Neural cell (in vitro differentiated cells): ENCODE measurements at regions not wholly inside any gene's neighbourhood (a gene's known extent, or its start where the extent isn't known, plus 50 kb on each side); places are given as distances from the start of the nearest gene placed in this dataset.

ENCODE experiments used
- H2AFZ ChIP-seq: fragments of 200-600, 300-800 bp; sonication (generic), shearing (Covaris generic); 2 replicates; pipeline ENCODE4 v1.6.0; 2014; ENCODE audit warnings: low read depth, mild to moderate bottlenecking, antibody characterized with exemption, low read length, moderate library complexity
- H3F3A ChIP-seq: fragments of 200-600 bp; shearing (Covaris generic); 2 replicates; pipeline ENCODE4 v1.6.1; 2016; ENCODE audit warnings: mild to moderate bottlenecking, moderate library complexity, mixed read lengths, antibody characterized with exemption, low read length; ENCODE audit not compliant: insufficient read depth, poor library complexity, severe bottlenecking
- H3K27ac ChIP-seq: fragments of 200-600, 300-800 bp; sonication (generic), shearing (Covaris generic); 2 replicates; pipeline ENCODE4 v1.5.1; 2014; ENCODE audit warnings: mild to moderate bottlenecking, low read length, moderate library complexity
- H3K27me3 ChIP-seq: fragments of 300-800, 200-600 bp; sonication (generic), shearing (Covaris generic); 2 replicates; pipeline ENCODE4 v1.6.0; 2014; ENCODE audit warnings: mild to moderate bottlenecking, low read depth, low read length, moderate library complexity; ENCODE audit not compliant: insufficient read depth
- H3K36me3 ChIP-seq: fragments of 300-800, 200-600 bp; sonication (generic), shearing (Covaris generic); 2 replicates; pipeline ENCODE4 v1.5.1; 2014; ENCODE audit warnings: mild to moderate bottlenecking, antibody characterized with exemption, low read length, moderate library complexity; ENCODE audit not compliant: insufficient read depth
- H3K4me2 ChIP-seq: fragments of 300-800, 200-600 bp; sonication (generic), shearing (Covaris generic); 2 replicates; pipeline ENCODE4 v1.6.0; 2014; ENCODE audit warnings: mild to moderate bottlenecking, low read length
- H3K4me3 ChIP-seq: fragments of 300-800, 200-600 bp; sonication (generic), shearing (Covaris generic); 2 replicates; pipeline ENCODE4 v1.5.1; 2014; ENCODE audit warnings: mild to moderate bottlenecking, low read length, moderate library complexity
- H3K79me2 ChIP-seq: fragments of 200-600 bp; shearing (Covaris generic); replicated peaks from 2 replicates; pipeline ENCODE4 v1.6.0; 2014; ENCODE audit warnings: mild to moderate bottlenecking, low read length, moderate library complexity; ENCODE audit not compliant: insufficient read depth
- H3K9ac ChIP-seq: fragments of 300-800, 200-600 bp; sonication (generic), shearing (Covaris generic); 2 replicates; pipeline ENCODE4 v1.6.1; 2016; ENCODE audit warnings: mild to moderate bottlenecking, low read length, mixed read lengths
- H3K9me2 ChIP-seq: fragments of 200-600 bp; shearing (Covaris generic); 2 replicates; pipeline ENCODE4 v1.6.1; 2016; ENCODE audit warnings: mild to moderate bottlenecking, low read length, mixed read lengths; ENCODE audit not compliant: insufficient read depth
- H3K9me3 ChIP-seq: fragments of 200-600, 300-800 bp; sonication (generic), shearing (Covaris generic); 2 replicates; pipeline ENCODE4 v1.6.1; 2016; ENCODE audit warnings: mild to moderate bottlenecking, mixed run types, low read length, moderate library complexity, mixed read lengths
- H4K20me1 ChIP-seq: fragments of 200-600 bp; shearing (Covaris generic); 2 replicates; pipeline ENCODE4 v1.6.1; 2016; ENCODE audit warnings: mild to moderate bottlenecking, mixed run types; ENCODE audit not compliant: insufficient read depth
- EP300 ChIP-seq: fragments of 450-650 bp; conservative IDR thresholded peaks from 2 replicates; pipeline ENCODE4 v1.6.1; 2014; ENCODE audit warnings: antibody characterized with exemption, mild to moderate bottlenecking, moderate library complexity; ENCODE audit not compliant: poor library complexity, severe bottlenecking
- EZH2 ChIP-seq: fragments of 200-600, 300-800 bp; shearing (Covaris generic), sonication (generic); IDR thresholded peaks from 2 replicates; pipeline ENCODE4 v1.6.1; 2014; ENCODE audit warnings: antibody characterized with exemption, low read length, borderline replicate concordance, mild to moderate bottlenecking; ENCODE audit not compliant: insufficient read depth, poor library complexity, severe bottlenecking
- MXI1 ChIP-seq: fragments of 450-650 bp; conservative IDR thresholded peaks from 2 replicates; pipeline ENCODE4 v1.6.1; 2014; ENCODE audit warnings: antibody characterized with exemption, mild to moderate bottlenecking; ENCODE audit not compliant: poor library complexity, severe bottlenecking
- POLR2AphosphoS5 ChIP-seq: IDR thresholded peaks from 2 replicates; pipeline ENCODE4 v1.6.1; 2012
- RAD21 ChIP-seq: fragments of 450-650 bp; conservative IDR thresholded peaks from 2 replicates; pipeline ENCODE4 v1.6.1; 2014; ENCODE audit warnings: antibody characterized with exemption, mild to moderate bottlenecking, moderate library complexity
- SMC3 ChIP-seq: fragments of 450-650 bp; conservative IDR thresholded peaks from 2 replicates; pipeline ENCODE4 v1.6.1; 2014; ENCODE audit warnings: antibody characterized with exemption, mild to moderate bottlenecking, moderate library complexity; ENCODE audit not compliant: poor library complexity
- TAF1 ChIP-seq: IDR thresholded peaks from 2 replicates; pipeline ENCODE4 v1.6.1; 2012; ENCODE audit warnings: low read depth
- TF ChIP-seq, protein P1 (sequence below): IDR thresholded peaks from 2 replicates; pipeline ENCODE4 v1.6.1; 2012; ENCODE audit warnings: borderline replicate concordance
- TF ChIP-seq, protein P2 (sequence below): fragments of 450-650 bp; IDR thresholded peaks from 2 replicates; pipeline ENCODE4 v1.5.1; 2014; ENCODE audit warnings: antibody characterized with exemption, mild to moderate bottlenecking, moderate library complexity; ENCODE audit not compliant: poor library complexity, severe bottlenecking

DNA sequence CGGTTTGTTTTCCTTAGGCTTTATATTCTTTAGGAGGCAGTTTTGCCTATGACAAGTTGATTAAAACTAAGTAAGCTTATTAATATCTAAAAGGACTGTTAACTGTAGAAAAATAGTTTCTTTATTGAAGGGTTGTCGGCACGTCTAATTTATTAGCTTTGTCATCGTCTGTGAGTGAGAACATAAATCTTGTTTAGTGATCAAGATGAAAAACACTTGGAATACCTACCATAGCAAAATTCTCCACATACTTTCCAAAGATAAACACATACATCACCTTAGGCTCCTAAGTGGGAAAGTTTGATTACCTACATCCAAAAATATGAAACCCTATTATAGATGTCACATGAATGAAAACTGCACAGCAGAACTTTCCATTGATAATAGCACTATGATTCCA lies 139.1 kb upstream of the BNIP2 start:
- Histone ChIP-seq H3K27ac (no peak overlapping the region), H3K4me3 (no peak overlapping the region), H3K79me2 (no peaks in the 10 kb centered on the region), H3K4me2 (no peak overlapping the region), H3K36me3 (no peaks in the 10 kb centered on the region), H4K20me1 (no peaks in the 10 kb centered on the region), H3F3A (no peaks in the 10 kb centered on the region), H3K9me2 (no peaks in the 10 kb centered on the region), H3K9ac (no peak overlapping the region), H3K9me3 (no peaks in the 10 kb centered on the region), H2AFZ (no peak overlapping the region), H3K27me3 (no peaks in the 10 kb centered on the region)
- no peak for TF ChIP-seq MXI1
- TF ChIP-seq, protein P1, sequence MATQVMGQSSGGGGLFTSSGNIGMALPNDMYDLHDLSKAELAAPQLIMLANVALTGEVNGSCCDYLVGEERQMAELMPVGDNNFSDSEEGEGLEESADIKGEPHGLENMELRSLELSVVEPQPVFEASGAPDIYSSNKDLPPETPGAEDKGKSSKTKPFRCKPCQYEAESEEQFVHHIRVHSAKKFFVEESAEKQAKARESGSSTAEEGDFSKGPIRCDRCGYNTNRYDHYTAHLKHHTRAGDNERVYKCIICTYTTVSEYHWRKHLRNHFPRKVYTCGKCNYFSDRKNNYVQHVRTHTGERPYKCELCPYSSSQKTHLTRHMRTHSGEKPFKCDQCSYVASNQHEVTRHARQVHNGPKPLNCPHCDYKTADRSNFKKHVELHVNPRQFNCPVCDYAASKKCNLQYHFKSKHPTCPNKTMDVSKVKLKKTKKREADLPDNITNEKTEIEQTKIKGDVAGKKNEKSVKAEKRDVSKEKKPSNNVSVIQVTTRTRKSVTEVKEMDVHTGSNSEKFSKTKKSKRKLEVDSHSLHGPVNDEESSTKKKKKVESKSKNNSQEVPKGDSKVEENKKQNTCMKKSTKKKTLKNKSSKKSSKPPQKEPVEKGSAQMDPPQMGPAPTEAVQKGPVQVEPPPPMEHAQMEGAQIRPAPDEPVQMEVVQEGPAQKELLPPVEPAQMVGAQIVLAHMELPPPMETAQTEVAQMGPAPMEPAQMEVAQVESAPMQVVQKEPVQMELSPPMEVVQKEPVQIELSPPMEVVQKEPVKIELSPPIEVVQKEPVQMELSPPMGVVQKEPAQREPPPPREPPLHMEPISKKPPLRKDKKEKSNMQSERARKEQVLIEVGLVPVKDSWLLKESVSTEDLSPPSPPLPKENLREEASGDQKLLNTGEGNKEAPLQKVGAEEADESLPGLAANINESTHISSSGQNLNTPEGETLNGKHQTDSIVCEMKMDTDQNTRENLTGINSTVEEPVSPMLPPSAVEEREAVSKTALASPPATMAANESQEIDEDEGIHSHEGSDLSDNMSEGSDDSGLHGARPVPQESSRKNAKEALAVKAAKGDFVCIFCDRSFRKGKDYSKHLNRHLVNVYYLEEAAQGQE, result no peak
- TF ChIP-seq EP300, result no peak
- no peak for TF ChIP-seq EZH2
- TF ChIP-seq SMC3, result no peak
- TF ChIP-seq POLR2AphosphoS5, result no peak
- TF ChIP-seq RAD21, result no peak
- TF ChIP-seq TAF1, result no peak
- TF ChIP-seq, protein P2, sequence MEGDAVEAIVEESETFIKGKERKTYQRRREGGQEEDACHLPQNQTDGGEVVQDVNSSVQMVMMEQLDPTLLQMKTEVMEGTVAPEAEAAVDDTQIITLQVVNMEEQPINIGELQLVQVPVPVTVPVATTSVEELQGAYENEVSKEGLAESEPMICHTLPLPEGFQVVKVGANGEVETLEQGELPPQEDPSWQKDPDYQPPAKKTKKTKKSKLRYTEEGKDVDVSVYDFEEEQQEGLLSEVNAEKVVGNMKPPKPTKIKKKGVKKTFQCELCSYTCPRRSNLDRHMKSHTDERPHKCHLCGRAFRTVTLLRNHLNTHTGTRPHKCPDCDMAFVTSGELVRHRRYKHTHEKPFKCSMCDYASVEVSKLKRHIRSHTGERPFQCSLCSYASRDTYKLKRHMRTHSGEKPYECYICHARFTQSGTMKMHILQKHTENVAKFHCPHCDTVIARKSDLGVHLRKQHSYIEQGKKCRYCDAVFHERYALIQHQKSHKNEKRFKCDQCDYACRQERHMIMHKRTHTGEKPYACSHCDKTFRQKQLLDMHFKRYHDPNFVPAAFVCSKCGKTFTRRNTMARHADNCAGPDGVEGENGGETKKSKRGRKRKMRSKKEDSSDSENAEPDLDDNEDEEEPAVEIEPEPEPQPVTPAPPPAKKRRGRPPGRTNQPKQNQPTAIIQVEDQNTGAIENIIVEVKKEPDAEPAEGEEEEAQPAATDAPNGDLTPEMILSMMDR, result no peak

DNA sequence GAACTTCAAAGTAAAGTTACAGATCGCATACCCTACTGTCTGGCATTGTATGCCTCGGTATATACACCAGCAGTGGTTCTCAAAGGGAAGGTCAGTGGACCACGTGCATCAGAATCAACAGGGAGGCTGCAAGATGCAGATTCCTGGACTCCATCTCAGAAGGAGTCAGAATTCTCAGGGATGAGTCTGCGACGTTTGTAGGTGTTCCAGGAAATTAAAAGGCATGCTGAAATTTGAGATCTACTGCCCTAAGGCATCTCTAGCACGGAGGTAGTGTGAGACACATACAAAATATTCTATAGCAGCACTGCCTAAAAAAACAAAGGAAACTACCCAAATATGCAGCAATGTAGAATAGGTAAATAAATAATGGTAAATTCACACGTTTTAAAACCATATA lies 136.8 kb upstream of the BNIP2 start:
- Histone ChIP-seq H3K79me2 (no peaks in the 10 kb centered on the region), H3K27me3 (no peaks in the 10 kb centered on the region), H3K9me3 (peaks cover 6% of the 10 kb centered on the region), H2AFZ (no peak overlapping the region), H3K36me3 (no peaks in the 10 kb centered on the region), H3K4me2 (no peak overlapping the region), H3K9ac (no peak overlapping the region), H3K4me3 (no peak overlapping the region), H3K9me2 (no peaks in the 10 kb centered on the region), H4K20me1 (no peaks in the 10 kb centered on the region), H3F3A (no peaks in the 10 kb centered on the region), H3K27ac (no peak overlapping the region)
- TF ChIP-seq, protein P2, result no peak
- TF ChIP-seq POLR2AphosphoS5 (no peak), MXI1 (no peak), TAF1 (no peak), EZH2 (no peak), RAD21 (no peak), SMC3 (no peak), EP300 (no peak)
- TF ChIP-seq, protein P1, result no peak
